HG02870 (cell line): ENCODE measurements at regions not wholly inside any gene's neighbourhood (a gene's known extent, or its start where the extent isn't known, plus 50 kb on each side); places are given as distances from the start of the nearest gene placed in this dataset.
"Not testable (repeated sequence)": the region's sequence is repeated elsewhere in the genome, so short reads cannot be mapped to it uniquely, and the experiment has no call there.

ENCODE experiments used
- ATAC-seq: cut with Tn5 transposase; IDR thresholded peaks from one replicate; pipeline ENCODE4 v1.9.1; 2021; ENCODE audit warnings: mild to moderate bottlenecking, moderate library complexity; ENCODE audit not compliant: unreplicated experiment

GRCh38 chrX:139201924-139202323, 328.6 kb upstream of the F9 start:
- ATAC-seq = no peak

- ATAC-seq = no peak
Observed at GRCh38 chrX:139200793-139201192, 329.7 kb upstream of the F9 start.

DNA sequence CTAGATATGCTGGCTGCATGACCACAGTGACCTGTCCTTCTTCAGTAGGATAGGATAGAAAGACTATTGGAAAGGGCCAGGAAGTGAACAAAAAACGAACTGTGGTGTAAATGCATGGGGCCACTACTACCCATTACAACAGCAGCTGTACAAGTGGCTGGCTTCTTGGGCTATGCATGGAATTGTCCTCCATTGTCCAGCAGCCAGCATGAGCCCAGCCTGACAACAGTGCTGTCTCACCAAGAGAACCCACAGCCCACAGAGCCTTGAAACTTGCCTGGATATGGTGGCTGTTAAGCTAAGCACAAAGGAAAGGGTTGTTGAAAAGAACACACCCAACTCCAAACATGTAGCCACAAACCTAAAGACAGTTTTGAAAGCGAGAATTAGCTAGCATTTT, 330.2 kb upstream of the F9 start:
- ATAC-seq = no peak

- ATAC-seq = no peak
Observed at GRCh38 chrX:139199933-139200332, 330.6 kb upstream of the F9 start.

GRCh38 chrX:139198936-139199335, 331.6 kb upstream of the F9 start:
- ATAC-seq = no peak

DNA sequence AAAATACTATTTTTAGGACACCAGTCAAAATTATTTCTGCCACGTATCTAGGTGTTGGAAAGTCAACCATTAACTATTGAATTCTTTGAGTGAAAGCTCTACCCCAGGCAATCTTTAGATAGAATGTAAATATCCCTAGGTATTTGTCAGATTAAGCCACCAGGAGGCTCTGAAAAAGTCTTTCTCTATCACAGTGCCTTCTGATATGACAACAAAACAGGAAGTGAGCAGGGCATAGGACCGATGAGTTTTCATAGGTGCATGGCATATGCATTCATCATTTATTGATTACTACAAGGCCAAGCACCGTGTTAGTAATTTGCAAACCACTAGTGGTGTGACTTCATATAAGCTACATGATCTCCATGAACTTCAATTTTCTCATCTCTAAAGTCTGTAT, 333.6 kb upstream of the F9 start:
- no peak for ATAC-seq

- no peak for ATAC-seq
Observed at GRCh38 chrX:139194571-139195280, 335.8 kb upstream of the F9 start.

DNA sequence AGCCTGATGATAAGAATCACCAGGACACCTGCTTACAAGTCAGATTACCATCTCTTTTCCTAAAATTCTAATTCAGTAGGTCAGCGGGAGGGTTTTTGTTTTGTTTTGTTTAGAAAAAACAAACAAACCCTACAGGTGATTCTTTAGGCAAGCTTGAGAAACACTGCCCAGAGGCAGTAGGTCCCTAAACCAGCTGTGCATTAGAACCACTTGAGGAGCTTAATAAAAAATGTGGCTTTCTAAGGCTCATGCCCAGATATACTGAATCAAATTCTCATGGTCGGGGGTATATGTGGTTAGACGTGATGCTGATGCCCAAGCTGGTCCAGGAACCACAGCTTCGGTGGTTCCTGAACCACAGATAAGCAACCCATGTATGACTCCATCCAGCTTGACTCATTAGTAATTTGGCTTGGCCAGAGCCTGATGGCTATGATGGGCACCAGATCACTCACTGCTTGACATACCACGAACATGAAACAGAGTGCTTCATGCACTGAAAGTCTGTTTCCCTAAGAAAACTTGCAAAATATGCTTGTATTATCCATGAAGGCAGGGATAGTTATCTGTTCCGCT, 338.1 kb upstream of the F9 start:
- ATAC-seq = no peak

- no peak for ATAC-seq
Observed at GRCh38 chrX:139191746-139192385, 338.7 kb upstream of the F9 start.

DNA sequence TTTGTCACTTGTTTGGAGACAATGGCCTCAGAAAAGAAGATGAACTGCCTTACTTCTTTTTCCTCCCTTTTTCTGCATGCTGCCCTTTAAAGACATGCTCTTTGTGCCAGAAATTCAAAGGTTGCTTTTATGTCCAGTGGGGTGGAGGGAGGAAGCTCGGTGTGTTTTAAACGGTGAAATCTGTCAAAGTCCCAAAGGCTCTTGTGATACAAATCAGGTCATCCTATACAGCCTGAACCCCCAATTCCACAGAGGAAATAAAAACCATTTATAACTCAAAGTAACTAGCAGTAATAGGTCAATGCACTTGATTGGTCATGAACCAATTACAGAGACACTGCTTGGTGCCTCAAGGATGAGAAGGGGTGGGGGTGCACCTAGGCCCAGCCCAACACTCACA, 339.3 kb upstream of the F9 start:
- ATAC-seq = no peak

- ATAC-seq = no peak
Observed at GRCh38 chrX:139187738-139188137, 342.8 kb upstream of the F9 start.

DNA sequence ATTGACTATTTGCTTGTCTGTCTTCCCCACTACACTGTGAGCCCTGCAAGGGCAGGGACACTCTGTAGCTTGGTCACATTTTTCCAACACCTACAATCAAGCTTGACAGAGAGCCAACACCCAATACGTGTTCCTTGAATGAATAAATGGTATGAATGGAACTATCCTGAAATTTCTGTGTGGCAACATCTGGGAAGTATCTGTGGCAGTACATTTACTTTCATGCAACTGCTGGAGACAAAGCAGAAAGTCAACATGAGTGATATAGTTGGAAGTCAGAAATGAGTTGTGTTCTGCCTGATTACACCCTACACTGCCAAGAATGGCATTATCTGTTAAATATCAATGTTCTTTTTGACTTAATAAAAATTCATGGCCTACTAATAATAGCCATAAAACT, 343.5 kb upstream of the F9 start:
- no peak for ATAC-seq

DNA sequence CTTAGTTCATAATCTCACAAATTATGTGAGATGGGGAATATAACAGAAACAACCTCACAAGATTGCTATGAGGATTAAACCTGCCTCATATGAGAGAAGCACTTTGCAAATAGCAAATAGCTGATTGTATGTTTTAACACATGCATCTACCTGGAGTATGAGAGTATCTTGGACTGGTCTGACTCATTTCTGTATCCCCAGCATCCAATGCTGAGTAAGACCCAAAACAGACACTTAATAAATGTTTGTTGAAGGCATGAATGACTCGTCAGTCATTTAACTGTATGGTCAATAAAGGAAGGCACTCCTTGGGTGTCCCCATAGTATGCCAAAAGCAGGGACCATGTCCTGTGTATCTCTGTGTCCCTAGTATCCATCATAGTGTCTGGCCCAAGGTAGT, 350.9 kb upstream of the F9 start:
- ATAC-seq = peak; percentile 65

- ATAC-seq = no peak
Observed at GRCh38 chrX:139178980-139179379, 351.6 kb upstream of the F9 start.

- no peak for ATAC-seq
Observed at GRCh38 chrX:139172731-139173130, 357.8 kb upstream of the F9 start.

- no peak for ATAC-seq
Observed at GRCh38 chrX:139170526-139171173, 359.9 kb upstream of the F9 start.

DNA sequence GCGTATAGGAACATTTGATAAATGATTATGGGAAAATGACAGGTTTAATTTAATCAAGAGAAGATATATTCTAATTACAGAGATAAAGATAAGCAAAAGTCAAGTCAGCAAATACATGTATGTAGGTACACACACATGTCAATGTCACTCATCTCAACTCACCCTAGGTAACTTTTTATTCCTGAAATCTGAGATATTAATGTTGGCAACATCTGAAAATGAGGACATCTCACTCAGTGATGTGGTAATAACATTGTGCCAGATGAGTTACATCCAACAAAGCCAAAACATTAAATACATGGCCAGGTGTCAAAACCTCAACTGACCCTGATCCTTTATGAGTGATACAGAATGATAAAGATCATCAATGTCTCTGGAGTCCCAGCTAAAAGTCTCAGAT, 363.3 kb upstream of the F9 start:
- no peak for ATAC-seq

GRCh38 chrX:139158256-139158655, 372.3 kb upstream of the F9 start:
- no peak for ATAC-seq

GRCh38 chrX:139156356-139156755, 374.2 kb upstream of the F9 start:
- ATAC-seq = no peak

- not testable (repeated sequence) for ATAC-seq
Observed at GRCh38 chrX:139146625-139147024, 383.9 kb upstream of the F9 start.

DNA sequence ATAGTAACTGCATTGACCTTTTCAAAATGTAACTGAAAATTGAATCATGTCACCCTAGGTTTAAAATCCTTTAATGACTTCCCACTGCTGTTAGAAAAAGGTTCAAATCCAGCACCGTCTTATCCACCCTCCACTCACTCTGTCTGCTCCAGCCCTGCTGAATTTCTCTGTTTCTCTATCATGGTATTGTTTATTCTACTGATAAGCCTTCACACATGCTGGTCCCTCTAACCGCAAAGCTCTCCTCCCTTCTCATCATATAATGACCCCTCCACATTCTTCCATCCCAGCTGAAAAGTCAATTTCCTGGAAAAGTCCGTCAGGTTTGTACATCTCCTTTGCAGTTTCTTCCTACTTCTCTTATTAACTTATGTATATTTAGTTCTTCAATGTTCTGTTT, 389.2 kb upstream of the F9 start:
- ATAC-seq = no peak

GRCh38 chrX:139134316-139134715, 396.2 kb upstream of the F9 start:
- no peak for ATAC-seq
